ENCODE measurements at regions not wholly inside any gene's neighbourhood (a gene's known extent, or its start where the extent isn't known, plus 50 kb on each side); places are given as distances from the start of the nearest gene placed in this dataset.
"Not testable (repeated sequence)": the region's sequence is repeated elsewhere in the genome, so short reads cannot be mapped to it uniquely, and the experiment has no call there.

- DNase-seq = no peak
- no peaks in the 10 kb centered on the region for H3K4me1 ChIP-seq
- no peaks in the 10 kb centered on the region for H3K36me3 ChIP-seq
- no peak overlapping the region for H3K4me3 ChIP-seq
- no peaks in the 10 kb centered on the region for H3K9me3 ChIP-seq
- H3K27ac ChIP-seq = no peak overlapping the region
- H3K27me3 ChIP-seq = no peaks in the 10 kb centered on the region
- TF ChIP-seq POLR2A (IDR thresholded peaks at IDR 0.05) (no peak), CTCF (IDR thresholded peaks at IDR 0.05) (no peak)
Measured at GRCh38 chr4:60663769-60664168, 536.4 kb upstream of the ADGRL3 start.

GRCh38 chr4:60682901-60683300, 517.2 kb upstream of the ADGRL3 start:
- Histone ChIP-seq H3K4me3 (no peak overlapping the region), H3K9me3 (no peaks in the 10 kb centered on the region), H3K27me3 (no peaks in the 10 kb centered on the region), H3K27ac (no peak overlapping the region), H3K4me1 (no peaks in the 10 kb centered on the region), H3K36me3 (no peaks in the 10 kb centered on the region)
- no peak for DNase-seq
- TF ChIP-seq CTCF (IDR thresholded peaks at IDR 0.05) (no peak), POLR2A (IDR thresholded peaks at IDR 0.05) (no peak)

- Histone ChIP-seq H3K27me3 (no peaks in the 10 kb centered on the region), H3K4me1 (no peaks in the 10 kb centered on the region), H3K36me3 (no peaks in the 10 kb centered on the region), H3K9me3 (no peaks in the 10 kb centered on the region), H3K27ac (no peak overlapping the region), H3K4me3 (no peak overlapping the region)
- DNase-seq = no peak
- TF ChIP-seq CTCF (IDR thresholded peaks at IDR 0.05) = no peak
- TF ChIP-seq POLR2A (IDR thresholded peaks at IDR 0.05) = no peak
Measured at GRCh38 chr4:60683357-60683756, 516.8 kb upstream of the ADGRL3 start.

GRCh38 chr4:60683973-60684372, 516.2 kb upstream of the ADGRL3 start:
- Histone ChIP-seq H3K36me3 (no peaks in the 10 kb centered on the region), H3K4me1 (no peaks in the 10 kb centered on the region), H3K27ac (no peak overlapping the region), H3K9me3 (no peaks in the 10 kb centered on the region), H3K27me3 (no peaks in the 10 kb centered on the region), H3K4me3 (no peak overlapping the region)
- TF ChIP-seq CTCF (IDR thresholded peaks at IDR 0.05) (no peak), POLR2A (IDR thresholded peaks at IDR 0.05) (no peak)
- no peak for DNase-seq

- not testable (repeated sequence) for H3K36me3 ChIP-seq, H3K4me3 ChIP-seq, H3K27ac ChIP-seq, H3K4me1 ChIP-seq, H3K9me3 ChIP-seq, H3K27me3 ChIP-seq, DNase-seq
Measured at GRCh38 chr4:60696062-60696461, 504.1 kb upstream of the ADGRL3 start.

GRCh38 chr4:60709061-60709460, 491.1 kb upstream of the ADGRL3 start:
- Histone ChIP-seq H3K27ac (no peak overlapping the region), H3K4me1 (no peaks in the 10 kb centered on the region), H3K27me3 (no peaks in the 10 kb centered on the region), H3K36me3 (no peaks in the 10 kb centered on the region), H3K4me3 (no peak overlapping the region), H3K9me3 (no peaks in the 10 kb centered on the region)
- no peak for DNase-seq
- TF ChIP-seq CTCF (IDR thresholded peaks at IDR 0.05) = no peak
- no peak for TF ChIP-seq POLR2A (IDR thresholded peaks at IDR 0.05)

Measured in Peyer's patch (tissue), 4 donors.